PC-3 (cell line): ENCODE measurements at regions not wholly inside any gene's neighbourhood (a gene's known extent, or its start where the extent isn't known, plus 50 kb on each side); places are given as distances from the start of the nearest gene placed in this dataset.

ENCODE experiments used
- CTCF ChIP-seq: fragments of 300-600 bp; sonication (generic); conservative IDR thresholded peaks from 2 replicates; pipeline ENCODE4 v1.5.1; 2017; ENCODE audit warnings: antibody characterized with exemption, low read depth, mild to moderate bottlenecking, low read length
- EZH2phosphoT487 ChIP-seq: fragments of 300-600 bp; sonication (generic); IDR thresholded peaks from 2 replicates; pipeline ENCODE4 v1.6.1; 2018; ENCODE audit warnings: mild to moderate bottlenecking, antibody characterized with exemption, low read length, borderline replicate concordance

DNA sequence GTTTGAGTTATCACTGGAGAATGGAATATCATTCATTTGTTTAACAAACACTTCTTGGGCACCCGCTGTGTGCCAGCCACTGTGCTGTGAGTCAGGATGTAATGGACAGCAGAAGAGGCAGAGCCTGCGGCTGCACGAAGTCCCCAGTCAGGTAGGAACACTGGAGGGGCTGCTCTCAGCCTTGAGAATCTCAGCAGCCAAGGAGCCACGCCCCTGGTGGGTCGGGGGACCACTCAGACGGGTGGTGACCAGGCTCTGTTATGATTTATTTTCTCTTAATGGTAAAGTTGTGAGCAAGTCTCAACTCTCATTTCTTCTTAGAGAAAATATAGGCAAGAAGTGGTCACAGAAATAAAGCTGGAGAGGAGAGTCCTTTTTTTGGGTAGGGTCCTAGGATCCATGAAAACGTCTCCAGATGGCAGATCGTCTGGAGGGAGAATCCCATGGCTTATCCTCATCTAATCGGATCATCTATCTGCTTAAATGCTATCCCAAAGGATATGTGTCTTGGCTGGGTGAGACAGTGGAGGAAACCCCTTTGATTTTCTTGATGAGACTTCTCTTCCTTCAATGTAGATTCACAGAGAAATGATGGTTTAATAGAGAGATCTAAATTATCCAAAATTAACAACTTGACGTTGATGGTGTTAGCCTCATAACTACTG lies 129.1 kb upstream of the LGALSL start:
- TF ChIP-seq EZH2phosphoT487 = no peak
- no peak for TF ChIP-seq CTCF
